ENCODE measurements at regions not wholly inside any gene's neighbourhood (a gene's known extent, or its start where the extent isn't known, plus 50 kb on each side); places are given as distances from the start of the nearest gene placed in this dataset.

DNA sequence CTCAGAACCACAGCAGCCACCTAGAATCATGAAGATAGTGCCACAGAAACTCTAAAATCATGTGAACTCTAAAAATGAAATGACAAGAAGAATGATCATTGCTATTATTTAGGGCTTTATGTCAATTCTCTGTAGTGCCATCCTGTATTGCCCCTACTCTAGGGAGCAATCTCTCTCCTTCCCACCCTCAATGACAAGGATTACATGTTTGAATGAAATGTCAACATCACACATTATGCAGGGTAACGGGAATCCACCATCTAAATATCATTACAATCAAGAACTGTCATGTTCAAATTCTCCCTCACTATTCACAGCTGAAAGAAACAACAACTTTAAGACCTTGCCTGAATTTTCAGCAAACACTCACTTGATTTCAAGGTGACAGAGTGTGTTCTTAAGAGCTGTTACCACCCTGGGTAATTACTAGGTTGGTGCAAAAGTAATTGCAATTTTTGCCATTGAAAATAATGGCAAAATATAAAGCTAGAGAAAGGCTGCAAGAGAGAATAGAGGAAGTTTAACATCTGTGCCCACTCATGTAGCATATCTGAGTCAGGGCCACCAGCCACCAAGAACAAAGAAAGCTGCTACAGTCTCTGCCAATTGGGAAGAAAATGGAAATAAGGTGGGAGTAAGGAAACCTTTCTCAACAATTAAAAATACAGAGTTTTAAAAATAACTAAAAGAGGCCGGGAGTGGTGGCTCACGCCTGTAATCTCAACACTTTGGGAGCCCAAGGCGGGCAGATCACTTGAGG lies 112.8 kb upstream of the PSMD7 start:
- CTCF ChIA-PET, result no interaction called here
- no peak for ATAC-seq
- Histone ChIP-seq H3K79me2 (ENCODE audit: control insufficient read depth, insufficient read depth, low read length) (no peaks in the 10 kb centered on the region), H3K4me1 (ENCODE audit: control insufficient read depth, insufficient read depth, low read length) (no peaks in the 10 kb centered on the region), H3K4me3 (no peak overlapping the region), H3K4me2 (ENCODE audit: control insufficient read depth, insufficient read depth) (no peak overlapping the region), H3K27me3 (replicated peaks in 1 of 2; ENCODE audit: control insufficient read depth in 2 of 2, insufficient read depth in 2 of 2, low read length in 1 of 2) (no peaks in the 10 kb centered on the region), H4K20me1 (ENCODE audit: control insufficient read depth, insufficient read depth) (no peaks in the 10 kb centered on the region), H3K27ac (ENCODE audit: control insufficient read depth, insufficient read depth) (no peak overlapping the region), H2AFZ (ENCODE audit: control insufficient read depth, low read depth, low read length) (no peak overlapping the region), H3K36me3 (ENCODE audit: control insufficient read depth in 2 of 2, insufficient read depth in 2 of 2, low read length in 1 of 2) (no peaks in the 10 kb centered on the region), H3K9me3 (replicated peaks; ENCODE audit: control insufficient read depth, insufficient read depth, low read length) (no peaks in the 10 kb centered on the region), H3K9ac (ENCODE audit: control insufficient read depth, insufficient read depth, low read length) (no peak overlapping the region)
- no peak for FAIRE-seq
- no TSS peak for BruUV-seq (replicated peaks)
- WGBS (ENCODE audit: insufficient coverage, insufficient replicate concordance, low lambda C conversion rate, missing lambda C conversion rate), result 17% methylated on average over 4 of the region's 4 CpGs
- RAD21 ChIA-PET (ENCODE audit: unreplicated experiment), result no interaction called here
- TF ChIP-seq BCL11A (IDR thresholded peaks at IDR 0.05; ENCODE audit: low read depth, low read length) (no peak), HDAC6 (IDR thresholded peaks at IDR 0.05; ENCODE audit: unreplicated experiment) (no peak), FOXM1 (IDR thresholded peaks at IDR 0.05; ENCODE audit: low read depth, low read length) (no peak), IRF4 (IDR thresholded peaks at IDR 0.05; ENCODE audit: low read depth, low read length) (no peak), TCF7 (IDR thresholded peaks at IDR 0.05; ENCODE audit: borderline replicate concordance) (no peak), FOS (IDR thresholded peaks at IDR 0.05; ENCODE audit: borderline replicate concordance, extremely low read depth, insufficient read length) (no peak)
- SMC1A ChIA-PET (ENCODE audit: uncharacterized antibody, unreplicated experiment), result interaction anchor here (1.1 kb wide), 1 partner anchor 13 kb away, joined by 3 read pairs; no protein-coding TSS in a partner anchor
- in situ Hi-C loops (cut with MboI), result no loop called here
- intact Hi-C loops (cut with micrococcal nuclease; ENCODE audit: unreplicated experiment), result no loop called here
- POLR2A ChIA-PET, result no interaction called here
- DNase-seq (ENCODE audit: low read depth, low spot score), result no peak

DNA sequence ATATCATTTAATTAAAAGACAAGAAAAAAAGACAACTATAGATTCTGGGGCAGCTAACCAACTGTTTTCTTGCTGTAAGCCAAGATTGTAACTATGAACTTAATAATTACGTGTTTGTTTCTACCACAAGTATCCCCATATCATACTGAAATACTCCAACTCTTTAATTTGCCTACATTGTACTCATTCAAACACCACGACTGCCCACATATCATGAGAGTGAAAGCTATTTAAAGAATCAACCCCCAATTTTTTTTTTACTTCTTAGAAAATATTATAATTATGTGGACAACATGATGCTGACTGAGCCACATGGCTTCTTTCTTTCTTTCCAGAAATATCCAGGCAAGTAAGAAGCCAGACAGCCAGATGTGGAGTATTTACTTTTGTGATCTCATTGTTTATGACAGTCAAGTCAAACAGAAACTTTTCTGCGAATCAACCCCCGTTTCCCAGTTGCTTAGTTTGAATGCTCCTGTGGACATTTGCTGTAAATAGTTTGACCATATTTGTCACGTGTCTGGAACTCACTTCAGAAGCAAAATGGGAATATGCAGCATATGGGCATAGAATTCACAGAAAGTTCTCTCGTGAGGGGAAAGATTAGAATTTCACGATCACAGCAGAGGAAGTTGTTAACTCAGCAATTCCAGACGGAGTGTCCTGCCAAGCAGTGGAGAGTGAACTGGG lies 126.8 kb upstream of the PSMD7 start:
- no peaks in the 10 kb centered on the region for H3K9me3 ChIP-seq (replicated peaks; ENCODE audit: control insufficient read depth, insufficient read depth, low read length)
- no peak for DNase-seq (ENCODE audit: low read depth, low spot score)
- H3K4me2 ChIP-seq (ENCODE audit: control insufficient read depth, insufficient read depth), result no peak overlapping the region
- ChIA-PET RAD21 (ENCODE audit: unreplicated experiment) (no interaction called here), CTCF (interaction anchor here (0.7 kb wide), 1 partner anchor 125 kb away, joined by 3 read pairs; no protein-coding TSS in a partner anchor), SMC1A (ENCODE audit: uncharacterized antibody, unreplicated experiment) (no interaction called here), POLR2A (no interaction called here)
- no peaks in the 10 kb centered on the region for H4K20me1 ChIP-seq (ENCODE audit: control insufficient read depth, insufficient read depth)
- intact Hi-C loops (cut with micrococcal nuclease; ENCODE audit: unreplicated experiment) (no loop called here), in situ Hi-C loops (cut with MboI) (no loop called here)
- peak; percentile 41 for ATAC-seq
- no peaks in the 10 kb centered on the region for H3K36me3 ChIP-seq (ENCODE audit: control insufficient read depth in 2 of 2, insufficient read depth in 2 of 2, low read length in 1 of 2)
- 13% methylated on average over 8 of the region's 8 CpGs for WGBS (ENCODE audit: insufficient coverage, insufficient replicate concordance, low lambda C conversion rate, missing lambda C conversion rate)
- H3K9ac ChIP-seq (ENCODE audit: control insufficient read depth, insufficient read depth, low read length), result no peak overlapping the region
- no peaks in the 10 kb centered on the region for H3K27me3 ChIP-seq (replicated peaks in 1 of 2; ENCODE audit: control insufficient read depth in 2 of 2, insufficient read depth in 2 of 2, low read length in 1 of 2)
- H2AFZ ChIP-seq (ENCODE audit: control insufficient read depth, low read depth, low read length), result no peak overlapping the region
- H3K4me1 ChIP-seq (ENCODE audit: control insufficient read depth, insufficient read depth, low read length), result no peaks in the 10 kb centered on the region
- H3K4me3 ChIP-seq, result no peak overlapping the region
- no peaks in the 10 kb centered on the region for H3K79me2 ChIP-seq (ENCODE audit: control insufficient read depth, insufficient read depth, low read length)
- TF ChIP-seq, protein P1, sequence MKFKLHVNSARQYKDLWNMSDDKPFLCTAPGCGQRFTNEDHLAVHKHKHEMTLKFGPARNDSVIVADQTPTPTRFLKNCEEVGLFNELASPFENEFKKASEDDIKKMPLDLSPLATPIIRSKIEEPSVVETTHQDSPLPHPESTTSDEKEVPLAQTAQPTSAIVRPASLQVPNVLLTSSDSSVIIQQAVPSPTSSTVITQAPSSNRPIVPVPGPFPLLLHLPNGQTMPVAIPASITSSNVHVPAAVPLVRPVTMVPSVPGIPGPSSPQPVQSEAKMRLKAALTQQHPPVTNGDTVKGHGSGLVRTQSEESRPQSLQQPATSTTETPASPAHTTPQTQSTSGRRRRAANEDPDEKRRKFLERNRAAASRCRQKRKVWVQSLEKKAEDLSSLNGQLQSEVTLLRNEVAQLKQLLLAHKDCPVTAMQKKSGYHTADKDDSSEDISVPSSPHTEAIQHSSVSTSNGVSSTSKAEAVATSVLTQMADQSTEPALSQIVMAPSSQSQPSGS (IDR thresholded peaks at IDR 0.05; ENCODE audit: low read length), result 0 out of 2 replicates have a peak, but pooled peaks have one; percentile 27
- peak in 1 of 2 experiments; percentile 11; a peak in 1 of 4 replicates for TF ChIP-seq BHLHE40 (IDR thresholded peaks at IDR 0.05; ENCODE audit: borderline replicate concordance in 1 of 2, low read depth in 2 of 2, low read length in 1 of 2)
- TF ChIP-seq JUNB (IDR thresholded peaks at IDR 0.05), result peak; percentile 38
- TF ChIP-seq PAX8 (IDR thresholded peaks at IDR 0.05), result no peak
- 0 out of 2 replicates have a peak, but pooled peaks have one; percentile 9 for TF ChIP-seq CREM (IDR thresholded peaks at IDR 0.05; ENCODE audit: low read depth)
- 0 out of 2 replicates have a peak, but pooled peaks have one; percentile 25 for TF ChIP-seq RAD51 (IDR thresholded peaks at IDR 0.05)
- TF ChIP-seq RUNX3 (IDR thresholded peaks at IDR 0.05; ENCODE audit: low read length), result peak; percentile 34
- peak; percentile 64; the same call in 1 of the 2 replicates for TF ChIP-seq MEF2A (IDR thresholded peaks at IDR 0.05; ENCODE audit: insufficient read depth, low read depth, low read length)
- TF ChIP-seq MTA3 (IDR thresholded peaks at IDR 0.05; ENCODE audit: borderline replicate concordance, low read length), result no peak
- 0 out of 2 replicates have a peak, but pooled peaks have one; percentile 24 for TF ChIP-seq NFIC (IDR thresholded peaks at IDR 0.05; ENCODE audit: low read depth, low read length)
- no peak for FAIRE-seq
- no peak overlapping the region for H3K27ac ChIP-seq (ENCODE audit: control insufficient read depth, insufficient read depth)
- no TSS peak for BruUV-seq (replicated peaks)
